A673 (cell line): ENCODE measurements at regions not wholly inside any gene's neighbourhood (a gene's known extent, or its start where the extent isn't known, plus 50 kb on each side); places are given as distances from the start of the nearest gene placed in this dataset.

Experiments used
- BruUV-seq: library from RNA; stranded (reverse); fragments of 400-500 nt; replicated peaks from 2 replicates; lab custom pipeline; 2021; lab: Mats Ljungman, UMichigan
- CTCF ChIA-PET: fragments of 300-600 bp; sonication (Branson Sonifier 250); formaldehyde crosslinking; loops from one replicate; lab custom pipeline; 2022; ENCODE audit warnings: antibody characterized with exemption; lab: Charles Lee
- POLR2A ChIA-PET: fragments of 300-600 bp; sonication (Branson Sonifier 250); formaldehyde crosslinking; loops from one replicate; lab custom pipeline; 2022; ENCODE audit warnings: antibody characterized with exemption; ENCODE audit not compliant: low non-redundant PET; lab: Charles Lee
- DNase-seq: peaks from one replicate; pipeline ENCODE4 v3.0.0-alpha.2; 2015; ENCODE audit warnings: low spot score
- H3K27ac ChIP-seq: fragments of 200-600 bp; sonication (generic); 2 replicates; pipeline ENCODE4 v1.5.1; 2016; ENCODE audit warnings: mixed run types, low read depth, mild to moderate bottlenecking, mixed read lengths, antibody characterized with exemption, low read length; ENCODE audit not compliant: poor library complexity, severe bottlenecking
- H3K27me3 ChIP-seq: fragments of 200-600 bp; sonication (generic); replicated peaks from 2 replicates; pipeline ENCODE4 v1.6.1; 2017; ENCODE audit warnings: mixed run types, low read depth, mild to moderate bottlenecking, mixed read lengths, antibody characterized with exemption, low read length; ENCODE audit not compliant: insufficient read depth, poor library complexity
- H3K36me3 ChIP-seq: fragments of 200-600 bp; sonication (generic); 2 replicates; pipeline ENCODE4 v1.6.1; 2016; ENCODE audit warnings: mixed run types, mild to moderate bottlenecking, mixed read lengths, antibody characterized with exemption, low read length; ENCODE audit not compliant: insufficient read depth, poor library complexity, severe bottlenecking
- H3K4me1 ChIP-seq: fragments of 200-600 bp; sonication (generic); 2 replicates; pipeline ENCODE4 v1.6.1; 2017; ENCODE audit warnings: mixed run types, mild to moderate bottlenecking, mixed read lengths, antibody characterized with exemption, low read length; ENCODE audit not compliant: insufficient read depth, poor library complexity, severe bottlenecking
- H3K4me3 ChIP-seq: fragments of 200-600 bp; sonication (generic); 2 replicates; pipeline ENCODE4 v1.5.1; 2016; ENCODE audit warnings: low read depth, mixed run types, mild to moderate bottlenecking, mixed read lengths, low read length; ENCODE audit not compliant: poor library complexity, severe bottlenecking
- H3K9me3 ChIP-seq: fragments of 200-600 bp; sonication (generic); 2 replicates; pipeline ENCODE4 v1.6.1; 2016; ENCODE audit warnings: mixed run types, low read depth, mild to moderate bottlenecking, mixed read lengths, antibody characterized with exemption, low read length; ENCODE audit not compliant: poor library complexity, severe bottlenecking
- CTCF ChIP-seq: fragments of 300-800, 200-600 bp; sonication (generic); conservative IDR thresholded peaks from 2 replicates; pipeline ENCODE4 v1.5.1; 2017; ENCODE audit warnings: low read depth, mild to moderate bottlenecking, antibody characterized with exemption, low read length, moderate library complexity, mixed read lengths
- EZH2 ChIP-seq: fragments of 200-600 bp; sonication (generic); IDR thresholded peaks from 2 replicates; pipeline ENCODE4 v1.6.1; 2017; ENCODE audit warnings: borderline replicate concordance, low read depth, mild to moderate bottlenecking, mixed read lengths, antibody characterized with exemption, low read length; ENCODE audit not compliant: poor library complexity, severe bottlenecking
- intact Hi-C: fragments of 100-400 bp; cut with micrococcal nuclease; formaldehyde crosslinking; loops from one replicate; pipeline ENCODE4 v1.10.0; 2022; ENCODE audit not compliant: unreplicated experiment

GRCh38 chr5:35457912-35458823, 159.5 kb upstream of the SPEF2 start:
- Histone ChIP-seq H3K4me3 (no peak overlapping the region), H3K4me1 (no peaks in the 10 kb centered on the region), H3K36me3 (no peaks in the 10 kb centered on the region), H3K27ac (no peak overlapping the region), H3K9me3 (no peaks in the 10 kb centered on the region), H3K27me3 (no peaks in the 10 kb centered on the region)
- no peak for TF ChIP-seq CTCF
- TF ChIP-seq EZH2: no peak
- intact Hi-C loops: no loop called here
- CTCF ChIA-PET: no interaction called here
- BruUV-seq: no TSS peak
- POLR2A ChIA-PET: no interaction called here
- DNase-seq: no peak

GRCh38 chr5:35456506-35456905, 161.2 kb upstream of the SPEF2 start:
- Histone ChIP-seq H3K27ac (no peak overlapping the region), H3K9me3 (no peaks in the 10 kb centered on the region), H3K36me3 (no peaks in the 10 kb centered on the region), H3K27me3 (no peaks in the 10 kb centered on the region), H3K4me3 (no peak overlapping the region), H3K4me1 (no peaks in the 10 kb centered on the region)
- ChIA-PET CTCF (no interaction called here), POLR2A (no interaction called here)
- no TSS peak for BruUV-seq
- TF ChIP-seq CTCF (no peak), EZH2 (no peak)
- no peak for DNase-seq
- intact Hi-C loops: no loop called here

- ChIA-PET CTCF (no interaction called here), POLR2A (no interaction called here)
- no peaks in the 10 kb centered on the region for H3K36me3 ChIP-seq
- no peak for TF ChIP-seq CTCF
- TF ChIP-seq EZH2: no peak
- BruUV-seq: no TSS peak
- H3K27me3 ChIP-seq: no peaks in the 10 kb centered on the region
- no peaks in the 10 kb centered on the region for H3K9me3 ChIP-seq
- no peak overlapping the region for H3K27ac ChIP-seq
- H3K4me1 ChIP-seq: no peaks in the 10 kb centered on the region
- intact Hi-C loops: no loop called here
- no peak for DNase-seq
- H3K4me3 ChIP-seq: no peak overlapping the region
These were observed 163.6 kb upstream of the SPEF2 start for GRCh38 chr5:35454011-35454525.
